Stimulated activated CD4-positive, alpha-beta T cell treated with anti-CD3 and anti-CD28 coated beads, Interleukin-15, amount 100 ng/mL, for 48 hours (primary cell): ENCODE measurements at regions not wholly inside any gene's neighbourhood (a gene's known extent, or its start where the extent isn't known, plus 50 kb on each side); places are given as distances from the start of the nearest gene placed in this dataset.

Experiments
- DNase-seq, 2 donors: peaks; one replicate each; pipeline ENCODE4 v3.0.0-alpha.2; 2020; ENCODE audit warnings: low read depth in 2 of 2

GRCh38 chr9:71589612-71590011 lies 178.7 kb downstream of the CEMIP2 start:
- no peak for DNase-seq

GRCh38 chr9:71587576-71588362 lies 180.5 kb downstream of the CEMIP2 start:
- peak in 1 of 2 donors; percentile 0 for DNase-seq

DNA sequence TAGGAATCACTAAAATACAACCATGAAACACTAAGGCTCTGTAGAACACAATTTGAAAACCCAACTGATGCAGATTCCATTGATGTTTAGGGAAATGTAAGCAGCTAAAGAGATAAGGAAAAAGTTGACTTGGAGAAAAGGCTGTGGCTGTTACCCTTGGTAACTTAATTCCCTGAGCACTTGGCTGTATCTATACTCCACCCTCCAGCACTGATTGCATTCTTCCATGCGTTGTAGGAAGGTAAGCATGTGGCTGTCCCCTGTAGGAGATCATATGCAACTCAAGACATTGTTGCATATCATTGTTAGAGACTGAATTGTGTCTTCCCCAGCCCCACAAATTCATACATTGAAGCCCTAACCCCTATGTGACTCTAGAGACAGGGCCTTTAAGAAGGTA lies 184.5 kb downstream of the CEMIP2 start:
- no peak for DNase-seq

DNA sequence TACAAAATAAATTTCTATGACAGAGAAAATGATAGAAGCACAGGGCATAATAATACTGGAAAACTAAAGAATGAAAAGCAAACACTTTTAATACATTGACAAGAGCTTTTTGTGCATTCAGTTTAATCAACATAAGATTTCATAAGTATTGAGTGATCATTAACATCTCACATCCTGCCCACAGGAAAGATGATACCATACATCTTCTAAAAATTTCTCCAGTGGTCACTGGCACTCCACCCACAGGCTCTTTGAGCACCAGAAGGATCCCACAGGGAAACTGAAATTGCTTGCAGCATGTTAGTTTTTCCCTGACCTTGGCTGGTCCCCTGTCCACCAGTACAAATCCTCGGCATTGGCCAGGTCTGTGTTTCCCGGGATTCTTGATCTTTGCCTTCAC lies 186.0 kb downstream of the CEMIP2 start:
- no peak for DNase-seq

DNA sequence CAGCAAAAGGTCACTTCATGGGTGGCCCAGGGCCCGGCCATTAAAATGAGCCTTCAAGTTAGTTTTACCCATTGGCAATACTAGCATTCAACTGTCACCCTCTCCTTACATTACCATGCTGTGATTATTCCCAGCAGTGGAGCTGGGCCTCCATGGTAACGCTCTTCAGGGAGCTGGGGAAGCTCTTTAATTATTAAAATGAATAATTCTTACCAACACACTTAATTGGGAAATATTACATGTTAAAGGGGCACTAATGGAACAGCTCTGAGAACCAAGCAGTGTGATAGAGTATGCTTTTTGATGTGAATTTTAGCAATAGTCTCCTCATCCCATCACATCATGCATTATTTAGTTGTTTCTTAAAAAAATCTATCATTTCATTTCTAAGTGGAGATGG lies 187.2 kb downstream of the CEMIP2 start:
- DNase-seq: no peak

DNA sequence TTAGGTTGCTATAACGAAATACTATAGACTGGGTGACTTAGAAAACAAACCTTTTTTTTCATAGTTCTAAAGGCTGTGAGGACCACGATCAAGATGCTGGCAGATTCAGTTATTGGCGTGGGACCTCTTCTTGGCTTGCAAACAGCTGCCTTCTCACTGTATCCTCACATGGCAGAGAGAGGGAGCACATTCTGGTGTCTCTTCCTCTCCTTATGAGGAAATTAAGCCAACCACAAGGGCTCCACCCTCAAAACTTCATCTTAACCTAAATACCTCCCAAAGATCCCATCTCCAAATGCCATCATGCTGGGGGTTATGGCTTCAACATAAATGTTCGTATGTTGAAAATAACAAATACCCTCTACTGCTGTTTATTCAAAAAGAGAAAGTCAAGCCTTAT lies 197.1 kb downstream of the CEMIP2 start:
- no peak for DNase-seq

DNA sequence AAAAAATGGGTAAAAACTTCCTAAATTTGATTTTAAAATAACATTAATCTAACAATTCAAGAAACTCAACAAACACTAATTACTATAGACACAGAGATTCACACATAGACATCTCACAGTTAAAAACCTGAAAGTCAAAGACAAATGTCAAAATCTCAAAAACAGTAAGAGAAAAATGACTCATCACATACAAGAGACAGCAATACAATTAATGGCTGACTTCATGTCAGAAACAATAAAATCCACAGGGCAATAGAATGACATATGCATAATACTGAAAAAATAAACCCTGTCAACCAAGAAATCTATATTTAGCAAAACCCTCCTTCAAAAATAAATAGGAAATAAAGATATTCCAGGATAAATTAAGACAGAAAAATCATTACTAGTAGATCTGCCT lies 200.4 kb downstream of the CEMIP2 start:
- no peak for DNase-seq

GRCh38 chr9:71562140-71562539 lies 206.2 kb downstream of the CEMIP2 start:
- DNase-seq: no peak

GRCh38 chr9:71557310-71557709 lies 211.0 kb downstream of the CEMIP2 start:
- DNase-seq: no peak

- no peak for DNase-seq
These were observed 215.8 kb downstream of the CEMIP2 start for GRCh38 chr9:71552480-71552879.

DNA sequence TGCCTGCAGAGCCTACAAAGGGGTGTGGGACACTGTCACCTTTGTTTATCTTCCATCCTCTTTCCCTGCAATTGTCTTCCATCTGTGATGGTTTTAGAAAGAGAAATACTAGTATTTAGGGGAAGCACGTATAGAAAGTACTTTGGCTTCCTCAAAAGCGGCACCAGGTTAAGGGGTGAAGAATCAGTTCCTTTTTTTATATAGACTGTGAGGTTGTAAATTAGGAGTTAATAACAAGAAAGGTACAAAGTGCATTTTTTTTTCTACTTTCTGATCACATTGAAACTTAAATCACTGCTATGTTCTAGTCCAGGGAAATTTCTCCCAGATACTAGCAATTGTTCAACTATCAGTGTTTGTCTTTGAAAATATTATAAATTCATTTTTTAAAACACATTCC lies 219.3 kb downstream of the CEMIP2 start:
- no peak for DNase-seq

GRCh38 chr9:71544464-71544863 lies 223.8 kb downstream of the CEMIP2 start:
- DNase-seq: no peak

GRCh38 chr9:71541436-71541835 lies 226.9 kb downstream of the CEMIP2 start:
- no peak for DNase-seq

DNA sequence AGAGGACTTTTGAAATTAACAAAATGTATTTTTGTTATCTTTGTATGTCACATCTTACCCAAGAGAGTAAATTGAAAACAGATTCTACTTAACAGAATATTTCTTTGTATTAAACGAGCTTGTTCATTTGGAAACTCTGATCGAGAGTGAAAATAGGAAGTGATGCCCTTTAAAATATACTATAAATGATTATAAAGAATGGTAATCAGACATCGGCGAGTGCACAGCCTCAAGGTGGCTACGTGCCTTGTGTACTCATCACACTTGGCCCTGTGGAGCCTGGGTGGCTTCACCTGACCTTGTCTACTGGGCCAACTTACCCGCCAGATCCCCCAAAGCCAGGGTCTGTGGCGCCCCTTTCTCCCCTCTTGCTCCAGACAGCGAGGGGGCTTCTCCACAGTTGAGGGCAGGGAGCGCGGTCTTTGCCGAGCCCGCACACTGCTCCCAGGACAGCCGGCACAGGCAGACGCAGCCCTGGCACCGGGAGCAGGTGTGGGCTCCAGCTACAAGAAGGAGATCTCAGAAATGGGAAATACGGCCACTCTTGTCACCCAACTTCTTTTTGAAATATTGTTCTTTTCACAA lies 243.2 kb downstream of the CEMIP2 start:
- no peak for DNase-seq

DNA sequence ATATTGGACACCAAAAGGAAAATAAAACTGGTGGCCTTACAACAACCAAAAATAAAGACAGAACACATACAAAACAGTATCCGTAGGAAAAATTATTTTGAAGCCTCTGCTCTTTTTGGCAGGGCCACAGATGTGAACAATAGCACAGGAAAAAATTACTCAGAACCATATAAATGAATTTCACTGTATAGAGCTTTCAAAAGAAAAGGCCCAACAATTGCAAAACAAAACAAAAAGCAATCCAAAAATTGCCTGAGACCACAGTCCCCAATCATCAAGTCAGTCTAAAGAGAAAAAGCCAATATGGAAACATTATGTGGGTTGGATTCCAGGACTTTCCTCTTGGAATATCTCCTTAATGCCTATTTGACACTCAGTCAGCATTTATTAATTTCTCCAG lies 243.8 kb downstream of the CEMIP2 start:
- DNase-seq: no peak

DNA sequence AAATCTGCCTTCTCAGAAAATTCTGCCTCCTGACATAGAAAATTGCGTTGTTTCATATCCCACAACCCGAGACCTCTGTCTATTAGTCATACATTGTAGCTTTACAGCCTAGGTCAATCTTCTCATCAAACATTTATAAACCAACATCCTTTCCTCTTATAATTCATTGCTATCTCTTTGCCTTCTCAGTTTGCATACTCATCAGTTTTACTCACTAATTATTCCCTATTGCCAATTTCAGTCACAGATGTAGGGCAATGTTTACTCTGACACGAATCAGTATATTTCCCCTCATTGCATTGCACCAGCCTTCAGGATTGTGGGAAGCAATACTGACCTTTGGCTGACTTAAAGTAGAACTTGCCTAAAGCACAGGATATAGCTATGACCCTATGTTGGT lies 247.2 kb downstream of the CEMIP2 start:
- DNase-seq: no peak

GRCh38 chr9:71519098-71519696 lies 249.1 kb downstream of the CEMIP2 start:
- DNase-seq: no peak

DNA sequence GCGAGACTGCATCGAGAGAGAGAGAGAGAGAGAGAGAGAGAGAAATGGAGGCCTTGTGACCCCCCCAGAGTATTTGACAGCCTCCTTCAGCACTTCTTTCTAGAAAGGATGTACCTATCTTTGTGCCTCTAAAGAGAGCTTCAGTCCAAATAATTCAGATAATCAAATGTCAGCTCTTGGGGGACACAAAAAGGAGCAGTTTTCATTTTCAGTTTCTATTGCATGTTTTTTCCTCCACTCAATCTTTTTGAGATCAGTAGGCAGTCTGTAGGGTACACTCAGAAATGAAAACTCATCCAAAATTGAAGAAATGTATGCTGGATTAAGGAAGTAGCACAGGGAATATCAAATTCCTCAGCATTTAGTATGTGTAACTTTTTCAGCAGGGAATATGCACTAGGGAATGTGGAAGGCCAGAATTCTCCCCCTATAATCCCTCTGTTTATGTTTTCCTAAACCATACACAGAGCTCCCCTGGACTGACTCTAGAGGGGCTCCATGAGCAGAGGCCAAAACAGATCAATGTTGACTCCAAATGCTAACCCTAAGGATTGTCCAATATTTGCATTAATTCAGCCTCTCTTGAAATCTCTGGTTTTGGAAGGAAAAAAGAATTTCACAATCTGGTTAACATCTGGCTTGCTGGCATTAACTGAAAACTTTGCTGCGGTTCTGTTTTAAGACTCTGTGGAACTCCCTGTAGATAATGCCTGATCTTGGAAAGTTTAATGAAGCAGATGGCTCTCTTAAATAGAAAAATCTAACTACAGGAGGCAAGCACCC lies 250.1 kb downstream of the CEMIP2 start:
- DNase-seq: no peak

DNA sequence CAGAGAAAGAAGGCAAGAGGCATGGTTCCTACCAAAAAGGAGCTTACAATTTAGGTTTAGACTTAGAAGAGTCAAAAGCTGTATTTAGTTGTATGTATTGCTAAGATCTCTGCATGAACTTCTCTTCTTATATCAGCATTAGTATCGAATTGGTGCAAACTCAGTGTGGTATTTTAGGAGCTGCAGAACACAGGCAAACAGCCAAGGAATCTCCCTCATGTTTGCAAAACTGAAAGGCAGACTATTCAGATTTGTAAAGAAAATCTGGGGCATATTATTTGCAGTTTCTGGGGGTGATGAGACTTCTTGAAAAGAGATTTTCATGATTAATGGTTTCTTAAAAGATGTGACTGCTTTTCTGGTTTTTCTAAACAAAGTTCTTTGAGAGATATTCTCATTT lies 252.7 kb downstream of the CEMIP2 start:
- DNase-seq: no peak

DNA sequence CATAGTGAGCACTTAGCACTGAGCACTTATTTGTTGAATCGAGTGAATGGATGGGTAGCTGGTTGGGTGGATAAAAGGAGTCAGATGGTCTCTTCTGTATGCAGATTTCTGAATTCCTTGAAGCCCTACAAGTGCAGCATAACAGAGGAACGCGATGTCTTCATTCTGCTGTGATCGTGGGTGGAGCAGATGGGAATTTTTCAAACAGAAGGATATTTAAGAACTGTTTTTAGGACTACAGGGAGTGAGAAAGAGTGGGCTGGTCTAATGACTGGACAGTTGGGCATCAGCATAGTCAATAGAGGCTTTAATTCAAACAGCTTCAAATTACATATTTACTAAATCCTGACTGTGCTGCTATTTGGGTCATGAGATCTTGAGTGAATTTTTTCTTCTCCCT lies 253.2 kb downstream of the CEMIP2 start:
- no peak for DNase-seq

GRCh38 chr9:71514344-71514975 lies 253.9 kb downstream of the CEMIP2 start:
- DNase-seq: no peak

DNA sequence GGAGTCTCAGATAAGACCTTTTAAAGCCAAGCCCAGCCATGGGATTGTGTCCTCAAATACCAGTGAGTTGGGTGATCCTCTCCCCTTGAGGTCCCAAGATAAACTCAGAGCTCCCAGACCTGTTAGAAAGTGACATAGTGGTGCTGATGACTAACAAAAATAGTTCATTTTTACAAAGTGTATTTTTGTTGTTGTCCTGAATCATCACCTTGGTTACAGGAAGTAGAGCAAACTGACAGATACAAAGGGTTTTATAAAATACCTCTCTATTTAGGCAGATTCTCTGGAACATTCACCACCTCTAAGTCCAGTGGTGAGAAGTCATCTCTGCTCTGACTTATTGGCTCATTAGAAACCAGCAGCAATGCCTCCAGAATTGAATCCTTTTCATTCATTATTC lies 259.3 kb downstream of the CEMIP2 start:
- DNase-seq: no peak
